Tibial artery (tissue), 4 donors: ENCODE measurements at regions not wholly inside any gene's neighbourhood (a gene's known extent, or its start where the extent isn't known, plus 50 kb on each side); places are given as distances from the start of the nearest gene placed in this dataset.

ENCODE experiments used
- DNase-seq, 2 donors: peaks; one replicate each; pipeline ENCODE4 v3.0.0-alpha.2; 2019
- H3K27ac ChIP-seq, 2 donors: fragments of 200-600 bp; sonication (generic) in 1 of 2; 1 replicate in 1 of 2; 2 replicates in 1 of 2; pipeline ENCODE4 v1.5.1; 2018 to 2019; ENCODE audit warnings: mild to moderate bottlenecking in 1 of 2
- H3K27me3 ChIP-seq, 2 donors: fragments of 200-600 bp; sonication (generic) in 1 of 2; one replicate each; pipeline versions ENCODE4 v1.5.1 to v1.6.0; 2016 to 2019
- H3K36me3 ChIP-seq, 3 donors: fragments of 200-600 bp; sonication (generic) in 2 of 3; one replicate each; pipeline ENCODE4 v1.5.1; 2016 to 2019; ENCODE audit warnings: mild to moderate bottlenecking in 2 of 3
- H3K4me1 ChIP-seq, 4 donors: fragments of 200-600 bp; sonication (generic) in 2 of 4; 1 replicate in 3 of 4; 2 replicates in 1 of 4; pipeline ENCODE4 v1.5.1; 2016 to 2019
- H3K4me3 ChIP-seq, 2 donors: fragments of 200-600 bp; sonication (generic) in 1 of 2; 1 replicate in 1 of 2; 2 replicates in 1 of 2; pipeline ENCODE4 v1.5.1; 2018 to 2019; ENCODE audit warnings: mild to moderate bottlenecking in 2 of 2
- H3K9me3 ChIP-seq, 3 donors: fragments of 200-600 bp; sonication (generic) in 1 of 3; one replicate each; pipeline ENCODE4 v1.5.1; 2016 to 2019
- intact Hi-C: fragments of 100-400 bp; cut with DNase I; formaldehyde crosslinking; loops from one replicate; pipeline ENCODE4 v1.15.0; 2023; ENCODE audit warnings: low total_unique reads
- TF ChIP-seq, protein P1 (sequence below), 2 experiments: fragments of 200-600 bp in 1 of 2; fragments of 450-650 bp in 1 of 2; IDR thresholded peaks; one replicate each; pipeline ENCODE4 v1.5.1; 2017 to 2019; ENCODE audit warnings: antibody characterized with exemption in 2 of 2, mild to moderate bottlenecking in 1 of 2, moderate library complexity in 1 of 2

GRCh38 chr5:133882846-133883245, 85.6 kb downstream of the C5orf15 start:
- intact Hi-C loops, result no loop called here
- no peaks in the 10 kb centered on the region for H3K4me1 ChIP-seq
- H3K9me3 ChIP-seq, result no peaks in the 10 kb centered on the region
- no peak overlapping the region for H3K4me3 ChIP-seq
- TF ChIP-seq, protein P1, sequence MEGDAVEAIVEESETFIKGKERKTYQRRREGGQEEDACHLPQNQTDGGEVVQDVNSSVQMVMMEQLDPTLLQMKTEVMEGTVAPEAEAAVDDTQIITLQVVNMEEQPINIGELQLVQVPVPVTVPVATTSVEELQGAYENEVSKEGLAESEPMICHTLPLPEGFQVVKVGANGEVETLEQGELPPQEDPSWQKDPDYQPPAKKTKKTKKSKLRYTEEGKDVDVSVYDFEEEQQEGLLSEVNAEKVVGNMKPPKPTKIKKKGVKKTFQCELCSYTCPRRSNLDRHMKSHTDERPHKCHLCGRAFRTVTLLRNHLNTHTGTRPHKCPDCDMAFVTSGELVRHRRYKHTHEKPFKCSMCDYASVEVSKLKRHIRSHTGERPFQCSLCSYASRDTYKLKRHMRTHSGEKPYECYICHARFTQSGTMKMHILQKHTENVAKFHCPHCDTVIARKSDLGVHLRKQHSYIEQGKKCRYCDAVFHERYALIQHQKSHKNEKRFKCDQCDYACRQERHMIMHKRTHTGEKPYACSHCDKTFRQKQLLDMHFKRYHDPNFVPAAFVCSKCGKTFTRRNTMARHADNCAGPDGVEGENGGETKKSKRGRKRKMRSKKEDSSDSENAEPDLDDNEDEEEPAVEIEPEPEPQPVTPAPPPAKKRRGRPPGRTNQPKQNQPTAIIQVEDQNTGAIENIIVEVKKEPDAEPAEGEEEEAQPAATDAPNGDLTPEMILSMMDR (IDR thresholded peaks at IDR 0.05), result no peak
- no peaks in the 10 kb centered on the region for H3K27me3 ChIP-seq
- H3K36me3 ChIP-seq, result no peaks in the 10 kb centered on the region
- no peak for DNase-seq
- H3K27ac ChIP-seq, result no peak overlapping the region

GRCh38 chr5:133882389-133882695, 86.1 kb downstream of the C5orf15 start:
- Histone ChIP-seq H3K4me1 (no peaks in the 10 kb centered on the region), H3K27me3 (no peaks in the 10 kb centered on the region), H3K4me3 (no peak overlapping the region), H3K36me3 (no peaks in the 10 kb centered on the region), H3K9me3 (no peaks in the 10 kb centered on the region), H3K27ac (no peak overlapping the region)
- intact Hi-C loops, result no loop called here
- TF ChIP-seq, protein P1 (IDR thresholded peaks at IDR 0.05), result no peak
- DNase-seq, result no peak

GRCh38 chr5:133881576-133882388, 86.6 kb downstream of the C5orf15 start:
- TF ChIP-seq, protein P1 (IDR thresholded peaks at IDR 0.05), result no peak
- Histone ChIP-seq H3K36me3 (no peaks in the 10 kb centered on the region), H3K27ac (no peak overlapping the region), H3K27me3 (no peaks in the 10 kb centered on the region), H3K4me1 (no peaks in the 10 kb centered on the region), H3K9me3 (no peaks in the 10 kb centered on the region), H3K4me3 (no peak overlapping the region)
- intact Hi-C loops, result no loop called here
- DNase-seq, result no peak

- Histone ChIP-seq H3K9me3 (peaks cover 0 to 7% (median 0%) of the 10 kb centered on the region in 3 donors), H3K36me3 (no peaks in the 10 kb centered on the region), H3K27me3 (no peaks in the 10 kb centered on the region), H3K4me1 (no peaks in the 10 kb centered on the region), H3K4me3 (no peak overlapping the region), H3K27ac (no peak overlapping the region)
- no peak for DNase-seq
- TF ChIP-seq, protein P1 (IDR thresholded peaks at IDR 0.05), result no peak
- intact Hi-C loops, result no loop called here
These were observed 90.2 kb downstream of the C5orf15 start for GRCh38 chr5:133878236-133878555.

DNA sequence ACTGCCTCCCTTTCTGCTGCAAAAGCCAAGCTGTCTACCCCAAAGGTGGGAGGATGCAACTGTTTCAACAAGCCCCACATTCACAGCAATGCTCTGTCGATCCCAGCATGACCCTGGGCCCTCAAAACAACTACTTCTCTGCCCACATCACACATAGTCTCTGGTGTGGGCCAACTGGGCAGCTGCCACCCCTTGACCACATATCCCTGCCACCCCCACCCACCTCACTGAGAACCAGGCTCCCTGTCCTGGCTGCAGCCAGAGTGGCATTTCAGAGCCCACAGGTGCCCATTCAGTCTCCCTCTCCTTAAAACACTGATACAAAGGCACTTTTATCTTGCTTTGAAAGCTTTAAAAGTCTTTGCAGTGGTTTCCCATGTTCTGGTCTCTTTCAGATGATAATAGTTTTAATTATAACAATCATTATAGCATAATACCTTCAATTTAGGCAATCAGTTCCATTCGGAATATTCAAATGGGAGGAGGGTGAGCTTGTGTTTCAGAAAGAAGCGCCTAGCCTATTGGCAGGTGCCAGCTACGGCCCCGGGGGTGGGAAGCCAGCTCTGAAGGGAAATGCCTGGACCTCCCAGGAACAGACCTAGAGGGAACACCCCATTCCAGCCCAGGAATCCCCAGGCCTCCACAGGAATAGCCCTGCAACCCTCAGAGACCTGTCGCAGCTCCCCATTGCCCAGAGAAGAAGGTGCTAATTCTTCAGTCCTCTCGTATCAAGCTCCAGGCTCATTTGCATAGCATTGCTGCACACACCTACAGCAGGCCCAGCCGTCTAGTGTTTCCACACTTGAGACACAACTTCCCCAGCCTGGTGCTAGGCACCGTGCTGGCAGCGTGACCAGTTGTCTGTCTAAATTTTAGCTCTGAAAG, 90.8 kb downstream of the C5orf15 start:
- DNase-seq, result no peak
- Histone ChIP-seq H3K4me3 (no peak overlapping the region), H3K27me3 (no peaks in the 10 kb centered on the region), H3K27ac (no peak overlapping the region), H3K4me1 (no peaks in the 10 kb centered on the region), H3K9me3 (peaks cover 0 to 7% (median 0%) of the 10 kb centered on the region in 3 donors), H3K36me3 (no peaks in the 10 kb centered on the region)
- intact Hi-C loops, result no loop called here
- TF ChIP-seq, protein P1 (IDR thresholded peaks at IDR 0.05), result no peak
